NCI-H1930 (cell line): ENCODE measurements at regions not wholly inside any gene's neighbourhood (a gene's known extent, or its start where the extent isn't known, plus 50 kb on each side); places are given as distances from the start of the nearest gene placed in this dataset.
"Not testable (repeated sequence)": the region's sequence is repeated elsewhere in the genome, so short reads cannot be mapped to it uniquely, and the experiment has no call there.

ENCODE experiments used
- DNase-seq, 2 experiments: peaks; one replicate each; lab custom pipeline; 2025; lab: John Stamatoyannopoulos, UW

DNA sequence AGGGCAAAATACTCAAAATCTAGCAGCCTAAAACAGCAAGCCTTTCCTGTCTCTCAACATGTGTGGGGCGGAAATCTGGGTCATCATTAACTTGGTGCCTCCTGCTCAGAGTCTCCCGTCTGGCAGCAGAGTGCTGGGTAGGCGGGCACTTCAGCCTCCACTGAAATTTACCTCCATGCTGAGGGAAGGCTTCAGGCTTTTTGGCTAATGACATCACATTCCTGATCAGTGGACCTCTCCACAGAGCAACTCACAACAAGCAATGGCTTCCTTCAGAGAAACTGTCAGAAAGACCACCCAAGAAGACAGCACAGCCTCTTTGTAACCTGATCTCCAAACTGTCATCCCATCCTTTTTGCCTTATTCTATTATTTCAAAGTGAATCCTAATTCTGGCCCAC, 1109.0 kb downstream of the UQCRFS1 start:
- DNase-seq, result no peak

DNA sequence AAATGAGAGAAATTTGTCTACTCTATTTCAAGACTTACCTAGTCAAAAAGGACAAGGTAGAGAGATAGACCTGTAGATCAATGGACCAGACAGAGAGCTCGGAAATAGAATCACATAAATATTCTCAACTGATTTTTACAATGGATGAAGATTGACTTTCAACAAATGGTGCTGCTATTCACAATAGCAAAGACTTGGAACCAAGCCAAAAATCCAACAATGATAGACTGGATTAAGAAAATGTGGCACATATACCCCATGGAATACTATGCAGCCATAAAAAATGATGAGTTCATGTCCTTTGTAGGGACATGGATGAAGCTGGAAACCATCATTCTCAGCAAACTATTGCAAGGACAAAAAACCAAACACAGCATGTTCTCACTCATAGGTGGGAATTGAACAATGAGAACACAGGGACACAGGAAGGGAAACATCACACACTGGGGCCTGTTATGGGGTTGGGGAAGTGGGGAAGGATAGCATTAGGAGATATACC, 1128.2 kb downstream of the UQCRFS1 start:
- not testable (repeated sequence) for DNase-seq

GRCh38 chr19:28076628-28077027, 1136.3 kb downstream of the UQCRFS1 start:
- DNase-seq, result no peak

GRCh38 chr19:28075229-28075628, 1137.7 kb downstream of the UQCRFS1 start:
- no peak for DNase-seq

- DNase-seq, result no peak
These were observed 1138.2 kb downstream of the UQCRFS1 start for GRCh38 chr19:28074773-28075172.

DNA sequence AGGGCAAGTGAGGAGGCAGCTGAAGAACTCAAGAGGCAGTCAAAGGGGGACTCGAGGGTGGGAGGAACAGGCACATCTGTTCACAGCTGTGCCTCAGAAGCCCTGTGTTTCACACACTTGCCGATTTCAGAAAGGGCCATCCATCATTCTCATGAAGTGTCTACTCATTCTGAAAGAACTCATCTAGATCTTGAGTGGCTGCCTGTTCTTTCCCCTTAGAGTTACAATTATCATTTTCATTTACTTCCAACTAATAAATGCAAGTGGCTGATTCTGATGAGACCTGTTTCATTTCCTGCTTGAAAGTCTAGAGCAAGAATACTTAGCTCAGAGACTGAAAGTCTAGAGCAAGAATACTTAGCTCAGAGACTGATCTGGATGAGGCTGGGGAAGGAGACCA, 1145.1 kb downstream of the UQCRFS1 start:
- DNase-seq, result no peak

GRCh38 chr19:28066988-28067387, 1146.0 kb downstream of the UQCRFS1 start:
- DNase-seq, result no peak

GRCh38 chr19:28066161-28066560, 1146.8 kb downstream of the UQCRFS1 start:
- no peak for DNase-seq

DNA sequence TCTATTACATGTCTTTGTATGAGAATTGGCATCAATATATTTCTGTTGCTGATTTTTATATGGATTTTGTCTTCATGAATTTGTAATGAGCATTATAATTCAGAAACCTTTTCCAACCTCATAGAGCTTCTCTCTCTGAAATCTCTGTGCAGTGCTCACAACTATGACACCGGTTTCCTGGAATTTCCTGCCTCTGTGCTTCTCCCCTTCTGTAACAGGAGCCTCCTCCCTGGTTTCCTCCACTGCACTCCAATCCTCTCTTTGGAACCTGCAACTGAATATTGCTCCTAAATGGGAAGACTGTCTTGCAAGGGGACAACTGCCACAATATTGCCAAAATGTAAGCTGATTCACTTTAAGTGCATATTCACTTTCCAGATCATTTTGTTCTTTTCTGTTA, 1147.9 kb downstream of the UQCRFS1 start:
- no peak for DNase-seq

GRCh38 chr19:28063702-28064101, 1149.2 kb downstream of the UQCRFS1 start:
- DNase-seq, result no peak

DNA sequence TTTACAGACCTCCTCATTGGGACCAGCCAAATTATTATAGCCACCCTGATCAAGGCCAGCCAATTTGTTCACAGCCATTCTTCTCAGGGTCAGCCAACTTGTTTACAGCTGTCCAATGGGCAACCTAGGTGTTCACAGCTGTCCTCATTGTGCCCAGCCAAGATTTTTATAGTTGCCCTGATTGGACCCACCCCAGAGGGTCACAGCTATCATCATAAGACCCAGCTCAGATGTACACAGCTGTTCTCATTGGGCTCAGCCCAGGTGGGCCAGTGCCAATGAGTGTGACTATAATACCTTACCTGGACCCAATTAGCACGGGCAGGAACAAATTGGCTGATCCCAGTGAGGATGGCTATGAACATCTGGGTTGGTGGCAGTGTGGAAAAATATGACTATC, 1151.8 kb downstream of the UQCRFS1 start:
- no peak for DNase-seq

GRCh38 chr19:28057026-28057425, 1155.9 kb downstream of the UQCRFS1 start:
- DNase-seq, result not testable (repeated sequence)

DNA sequence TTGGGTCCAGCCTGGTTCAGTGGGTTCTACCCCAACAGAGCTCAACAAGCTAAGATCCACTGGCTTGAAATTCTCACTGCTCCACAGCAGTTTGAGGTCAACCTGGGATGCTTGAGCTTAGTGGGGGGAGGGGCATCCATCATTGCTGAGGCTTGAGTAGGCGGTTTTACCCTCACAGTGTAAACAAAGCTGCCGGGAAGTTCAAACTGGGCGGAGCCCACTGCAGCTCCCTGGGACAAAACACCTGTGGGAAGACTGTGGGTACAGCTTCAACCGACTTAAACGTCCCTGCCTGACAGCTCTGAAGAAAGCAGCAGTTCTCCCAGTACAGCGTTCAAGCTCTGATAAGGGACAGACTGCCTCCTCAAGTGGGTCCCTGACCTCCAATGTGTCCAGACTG, 1161.9 kb downstream of the UQCRFS1 start:
- DNase-seq, result no peak

- no peak for DNase-seq
These were observed 1163.1 kb downstream of the UQCRFS1 start for GRCh38 chr19:28049875-28050274.

DNA sequence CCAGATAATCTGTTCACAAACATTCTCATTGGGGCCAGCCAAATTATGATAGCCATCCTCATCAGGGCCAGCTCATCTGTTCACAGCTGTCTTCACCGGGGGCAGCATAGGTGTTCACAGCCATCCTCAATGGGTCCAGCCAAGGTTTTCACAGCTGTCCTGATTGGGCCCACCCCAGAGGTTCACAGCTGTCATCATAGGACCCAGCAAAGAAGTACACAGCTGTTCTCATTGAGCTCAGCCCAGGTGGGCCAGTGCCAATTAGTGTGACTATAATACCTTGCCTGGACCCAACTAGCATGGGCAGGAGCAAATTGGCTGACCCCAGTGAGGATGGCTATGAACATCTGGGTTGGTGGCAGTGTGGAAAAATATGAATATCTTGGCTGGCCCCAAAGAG, 1166.0 kb downstream of the UQCRFS1 start:
- DNase-seq, result no peak

DNA sequence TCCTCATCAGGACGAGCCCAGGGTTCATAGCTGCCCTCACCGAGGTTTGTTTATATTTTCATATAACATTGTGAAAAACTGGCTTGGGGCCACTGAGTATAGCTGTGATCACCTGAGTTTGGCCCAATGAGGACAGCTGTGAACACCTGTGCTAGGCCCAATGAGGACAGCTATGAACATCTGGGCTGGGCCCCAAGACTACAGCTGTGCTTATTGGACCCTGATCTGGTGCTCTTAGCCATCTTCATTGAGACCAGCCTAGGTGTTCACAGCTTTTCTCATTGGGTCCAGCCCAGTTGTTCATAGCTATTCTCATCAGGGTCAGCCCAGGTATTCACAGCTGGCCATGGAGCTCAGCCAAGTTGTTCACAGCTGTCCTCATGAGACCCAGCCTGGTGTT, 1167.3 kb downstream of the UQCRFS1 start:
- no peak for DNase-seq

DNA sequence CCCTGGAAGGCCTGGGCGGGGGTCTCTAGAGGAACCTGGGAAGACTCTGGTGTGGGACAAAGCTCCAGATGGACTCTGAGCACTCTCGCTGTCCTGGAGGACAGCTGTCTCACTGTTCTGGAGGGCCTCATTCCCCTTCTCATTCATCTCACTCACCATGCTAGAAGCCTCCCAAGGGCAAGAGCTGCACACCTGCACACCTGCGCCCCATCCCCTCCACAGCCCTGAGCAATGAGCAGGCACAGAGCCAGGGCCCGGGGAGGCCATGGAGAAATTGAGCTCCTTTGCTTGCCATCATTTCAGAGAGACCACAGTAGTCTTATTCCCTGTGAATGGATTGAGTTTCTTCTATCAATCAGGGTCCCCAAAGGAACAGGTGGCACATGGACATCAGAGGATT, 1168.5 kb downstream of the UQCRFS1 start:
- no peak for DNase-seq

DNA sequence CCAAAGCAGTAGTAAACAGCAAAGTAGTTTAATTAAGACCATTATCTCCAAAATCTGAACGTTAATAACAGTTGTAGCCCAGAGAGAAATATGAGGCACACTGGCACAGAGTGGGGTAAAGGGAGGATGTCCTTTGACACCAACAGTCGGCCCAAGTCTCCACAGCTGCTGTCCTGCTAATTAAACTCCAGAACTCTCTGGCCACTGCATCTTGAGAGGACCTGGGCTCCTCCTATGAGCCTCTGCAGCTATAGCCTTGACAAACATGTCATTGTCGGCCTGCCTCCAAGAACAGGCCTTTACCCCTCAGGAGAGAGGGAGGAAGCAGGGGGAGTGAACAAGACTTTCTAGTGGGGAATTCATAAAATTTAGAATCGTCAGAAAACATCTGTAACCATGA, 1170.4 kb downstream of the UQCRFS1 start:
- no peak for DNase-seq

GRCh38 chr19:28039677-28040381, 1173.1 kb downstream of the UQCRFS1 start:
- DNase-seq, result no peak

GRCh38 chr19:28037186-28037585, 1175.8 kb downstream of the UQCRFS1 start:
- DNase-seq, result no peak

DNA sequence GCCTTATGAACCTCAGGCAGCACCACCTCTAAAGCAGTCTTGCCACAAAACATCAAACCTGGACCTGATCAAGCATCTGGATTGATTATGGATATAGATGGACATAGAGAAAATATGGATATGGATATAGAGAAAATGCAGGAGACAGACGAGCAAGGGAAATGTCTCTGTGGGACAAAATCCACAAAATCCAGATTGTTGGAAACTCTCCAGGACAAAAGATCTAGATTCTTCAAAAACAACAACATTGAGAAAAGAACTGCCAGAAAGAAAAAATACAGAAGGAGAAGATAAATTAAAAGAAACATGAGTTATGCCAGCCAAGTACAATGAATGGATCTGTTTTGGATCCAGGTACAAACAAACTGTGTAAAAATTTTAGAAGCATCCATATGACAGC, 1176.5 kb downstream of the UQCRFS1 start:
- DNase-seq, result no peak

- DNase-seq, result no peak
These were observed 1178.0 kb downstream of the UQCRFS1 start for GRCh38 chr19:28034936-28035335.

DNA sequence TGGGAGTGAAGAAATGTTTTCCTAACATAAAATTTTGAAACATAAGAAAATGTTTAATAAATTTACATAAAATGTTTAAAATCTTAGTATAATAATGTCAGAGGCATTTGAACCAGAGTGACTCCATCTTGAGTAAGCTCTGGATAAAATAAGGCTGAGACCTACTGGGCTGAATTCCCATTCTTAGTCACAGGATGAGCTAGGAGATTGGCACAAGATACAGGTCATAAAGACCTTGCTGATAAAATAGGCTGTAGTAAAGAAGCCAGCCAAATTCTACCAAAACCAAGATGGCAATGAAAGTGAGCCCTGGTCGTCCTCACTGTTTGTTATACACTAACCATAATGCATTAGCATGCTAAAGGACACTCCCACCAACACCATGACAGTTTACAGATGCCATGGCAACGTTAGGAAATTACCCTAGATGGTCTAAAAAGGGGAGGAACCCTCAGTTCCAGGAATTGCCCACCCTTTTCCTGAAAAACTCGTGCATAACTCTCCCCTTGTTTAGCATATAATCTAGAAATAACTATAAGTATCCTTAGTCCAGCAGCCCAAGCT, 1184.0 kb downstream of the UQCRFS1 start:
- DNase-seq, result no peak

- no peak for DNase-seq
These were observed 1185.8 kb downstream of the UQCRFS1 start for GRCh38 chr19:28027116-28027515.
